K562 (cell line): ENCODE measurements at regions not wholly inside any gene's neighbourhood (a gene's known extent, or its start where the extent isn't known, plus 50 kb on each side); places are given as distances from the start of the nearest gene placed in this dataset.

Experiments used
- ATAC-seq: fragments of 200-7000 bp; cut with Tn5 transposase; 3 replicates; pipeline ENCODE4 v1.9.1; 2020; ENCODE audit warnings: moderate library complexity
- BruUV-seq: library from RNA; stranded (reverse); fragments of 400-500 nt; replicated peaks from 2 replicates; lab custom pipeline; 2021; lab: Mats Ljungman, UMichigan
- CTCF ChIA-PET: fragments of 300-600 bp; formaldehyde crosslinking; extraction: SDS; loops from one replicate; lab custom pipeline; 2021; ENCODE audit warnings: low intra/inter-chr PET ratio; lab: Yijun Ruan, JAX
- POLR2A ChIA-PET: fragments of 300-600, 350-650 bp; sonication (Branson Sonifier 250); formaldehyde crosslinking; extraction: SDS; loops from one replicate; lab custom pipeline; 2021; ENCODE audit warnings: antibody characterized with exemption, inconsistent platforms; lab: Yijun Ruan, JAX
- DNase-seq, 4 experiments: peaks; one replicate each; pipeline versions ENCODE4 v3.0.0 to v3.0.0-alpha.2; 2011 to 2018; ENCODE audit warnings: low spot score in 3 of 4, mixed read lengths in 3 of 4; ENCODE audit errors: extremely low read depth in 1 of 4
- FAIRE-seq: peaks from 2 replicates; lab custom pipeline; 2011; peaks lifted over from hg19 to GRCh38; lab: Jason Lieb, UNC
- H2AFZ ChIP-seq: 2 replicates; pipeline ENCODE4 v1.6.0; 2011; ENCODE audit warnings: low read depth, low read length, control low read depth, inconsistent platforms
- H3K27ac ChIP-seq: fragments of 200-600 bp; 3 replicates; pipeline ENCODE4 v1.8.0; 2011; ENCODE audit warnings: low read depth, mild to moderate bottlenecking, control low read depth, inconsistent platforms, low read length, moderate library complexity, mixed read lengths; ENCODE audit errors: extremely low read depth
- H3K27me3 ChIP-seq, 2 experiments: fragments of 300-600 bp in 1 of 2; 2 replicates in 1 of 2; 3 replicates in 1 of 2; pipeline versions ENCODE4 v1.6.0 to v1.8.0; 2011; ENCODE audit warnings: inconsistent platforms in 2 of 2, low read length in 2 of 2, mild to moderate bottlenecking in 1 of 2, mixed read lengths in 1 of 2, moderate library complexity in 1 of 2; ENCODE audit not compliant: control insufficient read depth in 2 of 2, insufficient read depth in 2 of 2
- H3K36me3 ChIP-seq: fragments of 300-600 bp; 3 replicates; pipeline ENCODE4 v1.8.0; 2011; ENCODE audit warnings: mild to moderate bottlenecking, low read length, inconsistent platforms; ENCODE audit not compliant: control insufficient read depth, insufficient read depth
- H3K4me1 ChIP-seq, 2 experiments: fragments of 200-600 bp in 1 of 2; replicated peaks in 1 of 2; 2 replicates in 1 of 2; 3 replicates in 1 of 2; pipeline versions ENCODE4 v1.5.1 to v1.8.0; 2011; ENCODE audit warnings: inconsistent platforms in 2 of 2, low read length in 2 of 2, mild to moderate bottlenecking in 1 of 2, mixed read lengths in 1 of 2, moderate library complexity in 1 of 2; ENCODE audit not compliant: control insufficient read depth in 2 of 2, insufficient read depth in 2 of 2
- H3K4me2 ChIP-seq: 2 replicates; pipeline ENCODE4 v1.6.1; 2011; ENCODE audit warnings: low read length, control low read depth, inconsistent platforms, mixed read lengths; ENCODE audit not compliant: insufficient read depth
- H3K4me3 ChIP-seq: fragments of 200-600 bp; sonication (generic), shearing (Covaris generic); 2 replicates; pipeline ENCODE4 v1.5.1; 2016; ENCODE audit warnings: control low read depth, inconsistent platforms
- H3K79me2 ChIP-seq: fragments of 200-600 bp; 3 replicates; pipeline ENCODE4 v1.8.0; 2011; ENCODE audit warnings: low read length, inconsistent platforms; ENCODE audit not compliant: control insufficient read depth, insufficient read depth
- H3K9ac ChIP-seq, 2 experiments: 2 replicates each; pipeline versions ENCODE4 v1.6.0 to v1.6.1; 2011; ENCODE audit warnings: low read depth in 2 of 2, low read length in 2 of 2, control low read depth in 1 of 2, inconsistent platforms in 1 of 2, mild to moderate bottlenecking in 1 of 2, mixed read lengths in 1 of 2; ENCODE audit not compliant: insufficient read depth in 1 of 2
- H3K9me1 ChIP-seq: one replicate; pipeline ENCODE4 v1.6.0; 2011; ENCODE audit warnings: inconsistent platforms, mild to moderate bottlenecking, low read length, moderate library complexity; ENCODE audit not compliant: control insufficient read depth, insufficient read depth
- H3K9me3 ChIP-seq: replicated peaks from 2 replicates; pipeline ENCODE4 v1.5.1; 2011; ENCODE audit warnings: low read depth, low read length, inconsistent platforms; ENCODE audit not compliant: control insufficient read depth, insufficient read depth
- H4K20me1 ChIP-seq: replicated peaks from 2 replicates; pipeline ENCODE4 v1.6.1; 2011; ENCODE audit warnings: low read length, inconsistent platforms, mixed read lengths; ENCODE audit not compliant: control insufficient read depth, insufficient read depth
- ATF3 ChIP-seq, 2 experiments: fragments of 450-650 bp in 1 of 2; sonication (generic) in 1 of 2; formaldehyde crosslinking in 1 of 2; IDR thresholded peaks in 1 of 2; conservative IDR thresholded peaks in 1 of 2; 2 replicates each; pipeline versions ENCODE4 v1.6.1 to v1.8.1; 2016 to 2023; ENCODE audit warnings: mild to moderate bottlenecking in 2 of 2, moderate library complexity in 2 of 2, inconsistent platforms in 1 of 2, missing genetic modification reagents in 1 of 2
- BCLAF1 ChIP-seq, 2 experiments: fragments of 450-650 bp in 1 of 2; IDR thresholded peaks; 2 replicates each; pipeline ENCODE4 v1.6.1; 2011 to 2017; ENCODE audit warnings: low read depth in 2 of 2, antibody characterized with exemption in 1 of 2, borderline replicate concordance in 1 of 2, low read length in 1 of 2, mild to moderate bottlenecking in 1 of 2, mixed read lengths in 1 of 2; ENCODE audit not compliant: control insufficient read depth in 1 of 2
- BRCA1 ChIP-seq, 2 experiments: fragments of 450-650 bp in 1 of 2; sonication (generic) in 1 of 2; formaldehyde crosslinking in 1 of 2; IDR thresholded peaks; 2 replicates each; pipeline versions ENCODE4 v1.5.0 to v1.6.1; 2017 to 2020; ENCODE audit warnings: mild to moderate bottlenecking in 1 of 2, missing genetic modification reagents in 1 of 2
- CC2D1A ChIP-seq: fragments of 450-650 bp; IDR thresholded peaks from 2 replicates; pipeline ENCODE4 v1.6.1; 2017; ENCODE audit warnings: mild to moderate bottlenecking
- CEBPG ChIP-seq, 3 experiments: fragments of 200-800 bp in 1 of 3; sonication (Bioruptor generic) in 1 of 3; sonication (generic) in 1 of 3; formaldehyde crosslinking in 1 of 3; IDR thresholded peaks in 2 of 3; conservative IDR thresholded peaks in 1 of 3; 2 replicates each; pipeline versions ENCODE4 v1.6.1 to v1.8.0; 2016 to 2022; ENCODE audit warnings: missing compliant biosample characterization in 2 of 3, missing genetic modification characterization in 2 of 3, mild to moderate bottlenecking in 1 of 3, missing genetic modification reagents in 1 of 3
- EZH2 ChIP-seq: IDR thresholded peaks from 2 replicates; pipeline ENCODE4 v1.6.1; 2012; ENCODE audit warnings: low read depth, mild to moderate bottlenecking, inconsistent platforms, low read length, borderline replicate concordance
- KAT7 ChIP-seq: sonication (generic); formaldehyde crosslinking; IDR thresholded peaks from 2 replicates; pipeline ENCODE4 v1.8.0; 2022; ENCODE audit warnings: missing genetic modification reagents, mild to moderate bottlenecking, borderline replicate concordance
- MYBL2 ChIP-seq, 2 experiments: fragments of 450-650 bp in 1 of 2; sonication (generic) in 1 of 2; formaldehyde crosslinking in 1 of 2; IDR thresholded peaks; 2 replicates each; pipeline versions ENCODE4 v1.6.1 to v1.8.1; 2017 to 2022; ENCODE audit warnings: borderline replicate concordance in 1 of 2, inconsistent platforms in 1 of 2, low read depth in 1 of 2, mild to moderate bottlenecking in 1 of 2, missing genetic modification reagents in 1 of 2, moderate library complexity in 1 of 2
- NFIX ChIP-seq: fragments of 250-450 bp; sonication (Bioruptor Pico); IDR thresholded peaks from 2 replicates; pipeline ENCODE4 v1.4.0; 2020; ENCODE audit warnings: low read depth, mild to moderate bottlenecking, moderate library complexity
- SMARCC2 ChIP-seq: fragments of 450-650 bp; IDR thresholded peaks from 2 replicates; pipeline ENCODE4 v1.6.1; 2017; ENCODE audit warnings: antibody characterized with exemption, moderate library complexity, mild to moderate bottlenecking, low read depth
- ZC3H8 ChIP-seq: fragments of 450-650 bp; IDR thresholded peaks from 2 replicates; pipeline ENCODE4 v1.6.1; 2017
- WGBS: fragments of 100-300 bp; shearing (Covaris generic); methylation state at CpG from one replicate; pipeline ENCODE4 v1.1.6; 2016; ENCODE audit warnings: low coverage, mixed read lengths; ENCODE audit not compliant: insufficient coverage; ENCODE audit errors: missing lambda C conversion rate; 5-methylcytosine and 5-hydroxymethylcytosine counted together
- in situ Hi-C: fragments of 300-500 bp; cut with MboI; formaldehyde crosslinking; loops from 4 replicates; pipeline ENCODE4 v1.15.0; 2018; ENCODE audit warnings: inconsistent platforms, mixed read lengths
- intact Hi-C: fragments of 100-400 bp; cut with micrococcal nuclease; formaldehyde crosslinking; loops from 2 replicates; pipeline ENCODE4 v1.14.2; 2022

DNA sequence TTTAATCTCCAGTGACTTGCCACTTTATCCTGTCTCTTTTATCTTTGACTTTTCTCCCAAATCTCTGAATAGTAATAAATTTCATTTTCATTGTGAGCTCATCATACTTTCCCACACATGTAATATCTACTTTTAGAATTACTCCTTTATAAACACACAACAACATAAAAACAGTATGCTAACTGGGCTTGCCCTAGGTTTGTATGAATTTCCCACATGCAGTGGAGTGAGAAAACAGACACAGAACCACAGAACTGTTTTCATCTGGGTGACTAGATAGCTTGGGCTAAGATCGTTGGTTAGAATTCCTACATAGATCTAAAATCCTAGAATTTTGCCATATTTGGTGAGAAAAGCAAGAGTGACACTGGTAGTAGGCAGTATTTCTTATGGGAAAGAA, 409.5 kb downstream of the SPRY1 start:
- H3K4me3 ChIP-seq = no peak overlapping the region
- ChIA-PET CTCF (no interaction called here), POLR2A (no interaction called here)
- H3K79me2 ChIP-seq = no peaks in the 10 kb centered on the region
- no peaks in the 10 kb centered on the region for H3K9me1 ChIP-seq
- no peaks in the 10 kb centered on the region for H3K4me1 ChIP-seq
- no peak for FAIRE-seq
- TF ChIP-seq SMARCC2 = no peak
- no peak for TF ChIP-seq EZH2
- no peak for TF ChIP-seq MYBL2 (IDR thresholded peaks at IDR 0.05; ENCODE audit: low read depth)
- TF ChIP-seq MYBL2 (CRISPR knock-in tag; IDR thresholded peaks at IDR 0.05; ENCODE audit: borderline replicate concordance) = no peak
- TF ChIP-seq BRCA1 (IDR thresholded peaks at IDR 0.05) = no peak
- no peak for TF ChIP-seq BRCA1 (CRISPR knock-in tag; IDR thresholded peaks at IDR 0.05)
- no peak for TF ChIP-seq CC2D1A
- no peak for TF ChIP-seq KAT7 (CRISPR knock-in tag)
- no peak for TF ChIP-seq ZC3H8
- H4K20me1 ChIP-seq = no peaks in the 10 kb centered on the region
- no peak for DNase-seq
- no peak for ATAC-seq
- in situ Hi-C loops (no loop called here), intact Hi-C loops (no loop called here)
- no peak overlapping the region for H2AFZ ChIP-seq
- no peak overlapping the region for H3K27ac ChIP-seq
- no peak overlapping the region for H3K9ac ChIP-seq
- 6% methylated on average over 1 of the region's 1 CpG for WGBS
- H3K36me3 ChIP-seq = no peaks in the 10 kb centered on the region
- H3K9me3 ChIP-seq = no peaks in the 10 kb centered on the region
- no peaks in the 10 kb centered on the region for H3K27me3 ChIP-seq
- BruUV-seq = no TSS peak
- no peak overlapping the region for H3K4me2 ChIP-seq

GRCh38 chr4:123807187-123807586, 410.6 kb downstream of the SPRY1 start:
- H3K27ac ChIP-seq = no peak overlapping the region
- H3K4me3 ChIP-seq = no peak overlapping the region
- in situ Hi-C loops (no loop called here), intact Hi-C loops (no loop called here)
- WGBS = 0% methylated on average over 5 of the region's 5 CpGs
- no peak overlapping the region for H3K4me2 ChIP-seq
- H3K9me3 ChIP-seq = no peaks in the 10 kb centered on the region
- no TSS peak for BruUV-seq
- no peaks in the 10 kb centered on the region for H4K20me1 ChIP-seq
- H3K9me1 ChIP-seq = no peaks in the 10 kb centered on the region
- no peak for DNase-seq
- no peaks in the 10 kb centered on the region for H3K27me3 ChIP-seq
- no peaks in the 10 kb centered on the region for H3K4me1 ChIP-seq
- CTCF ChIA-PET = no interaction called here
- FAIRE-seq = no peak
- no peaks in the 10 kb centered on the region for H3K79me2 ChIP-seq
- H2AFZ ChIP-seq = no peak overlapping the region
- ATAC-seq = no peak
- no peaks in the 10 kb centered on the region for H3K36me3 ChIP-seq
- H3K9ac ChIP-seq = no peak overlapping the region
- POLR2A ChIA-PET = no interaction called here
- TF ChIP-seq ATF3 (IDR thresholded peaks at IDR 0.05) = peak; percentile 26; the same call in 1 of the 2 replicates
- TF ChIP-seq ATF3 (CRISPR knock-in tag; conservative IDR thresholded peaks at IDR 0.05) = no peak
- no peak for TF ChIP-seq NFIX
- TF ChIP-seq BCLAF1 (IDR thresholded peaks at IDR 0.05; ENCODE audit: borderline replicate concordance in 1 of 2, control insufficient read depth in 1 of 2, low read depth in 2 of 2, low read length in 1 of 2) = no peak
- no peak for TF ChIP-seq CEBPG (CRISPR knock-in tag; IDR thresholded peaks at IDR 0.05)
- peak in 1 of 2 experiments; percentile 59; a peak in 2 of 4 replicates for TF ChIP-seq CEBPG (tag; conservative IDR thresholded peaks at IDR 0.05 in 1 of 2, IDR thresholded peaks at IDR 0.05 in 1 of 2)
